ENCODE measurements at regions not wholly inside any gene's neighbourhood (a gene's known extent, or its start where the extent isn't known, plus 50 kb on each side); places are given as distances from the start of the nearest gene placed in this dataset.

GRCh38 chr11:131094827-131095226 is 178.5 kb upstream of the SNX19 start:
- TF ChIP-seq POLR2A (IDR thresholded peaks at IDR 0.05; ENCODE audit: borderline replicate concordance, extremely low read depth, insufficient read depth, insufficient read length) (no peak), ATF3 (IDR thresholded peaks at IDR 0.05) (no peak), CTCF (IDR thresholded peaks at IDR 0.05 in 2 of 3, conservative IDR thresholded peaks at IDR 0.05 in 1 of 3; ENCODE audit: borderline replicate concordance in 1 of 3, insufficient read depth in 1 of 3, low read depth in 2 of 3, low read length in 2 of 3) (no peak)
